ENCODE measurements at regions not wholly inside any gene's neighbourhood (a gene's known extent, or its start where the extent isn't known, plus 50 kb on each side); places are given as distances from the start of the nearest gene placed in this dataset.

- no peak for DNase-seq (ENCODE audit: low spot score)
Observed at GRCh38 chr4:30434656-30435055, 285.5 kb upstream of the PCDH7 start.

GRCh38 chr4:30436394-30436793 is 283.8 kb upstream of the PCDH7 start:
- no peak for DNase-seq (ENCODE audit: low spot score)

DNA sequence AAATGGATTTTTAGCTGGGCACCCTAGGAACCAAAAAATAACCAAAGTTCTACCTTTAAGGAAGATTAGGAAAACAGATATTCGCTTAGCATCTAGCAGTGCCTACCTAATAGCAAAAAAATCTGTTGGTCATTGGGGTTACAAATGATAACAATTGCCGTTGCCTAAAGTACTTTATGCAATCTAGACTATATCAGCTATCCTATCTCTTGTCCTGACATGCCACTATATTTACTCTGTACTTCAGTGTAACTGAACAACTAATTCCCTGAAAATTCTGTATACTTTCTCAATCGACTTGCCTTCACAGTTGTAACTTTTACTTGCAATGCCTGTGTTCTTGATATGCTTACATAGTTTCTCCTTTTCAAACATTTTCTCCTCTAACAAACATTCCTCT is 282.9 kb upstream of the PCDH7 start:
- DNase-seq (ENCODE audit: low spot score) = no peak

DNA sequence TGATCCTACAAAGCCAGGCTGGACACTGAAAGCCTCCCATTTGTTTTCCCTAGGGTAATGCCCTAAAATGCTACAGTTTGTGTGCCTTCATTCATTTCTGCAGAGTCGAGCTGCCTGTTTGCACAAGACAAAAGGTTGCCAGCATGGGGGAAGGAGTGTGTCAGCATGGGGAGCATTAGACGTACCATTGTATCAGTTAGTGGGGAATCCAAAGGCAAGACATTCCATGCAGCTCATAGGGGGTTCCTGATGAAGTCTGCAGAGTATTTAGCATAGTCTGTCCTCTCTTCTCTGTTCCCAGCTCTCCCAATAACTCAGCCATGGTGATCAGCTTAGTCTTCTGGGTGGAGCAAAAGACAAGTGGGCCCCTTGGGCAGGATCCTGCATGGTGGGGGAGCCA is 276.9 kb upstream of the PCDH7 start:
- no peak for DNase-seq (ENCODE audit: low spot score)

DNA sequence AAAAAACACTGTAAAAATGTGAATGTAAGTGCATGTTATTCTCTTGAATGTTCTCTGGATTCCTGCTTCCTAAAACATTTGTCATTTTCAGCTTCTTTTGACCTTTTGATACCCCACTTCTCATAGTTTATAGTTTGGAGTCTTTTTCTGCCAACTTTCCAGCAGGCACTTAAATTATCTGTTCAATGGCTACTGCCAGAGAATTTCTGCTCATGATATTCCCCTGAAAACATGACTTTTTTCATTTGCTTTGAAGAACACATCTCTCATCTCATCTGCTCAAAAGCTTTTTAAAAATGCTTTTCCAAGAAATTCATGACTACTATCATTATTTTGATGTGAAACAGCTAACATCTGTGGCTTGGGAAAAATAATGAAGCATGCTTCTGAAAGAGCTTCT is 269.7 kb upstream of the PCDH7 start:
- no peak for DNase-seq (ENCODE audit: low spot score)

- DNase-seq (ENCODE audit: low spot score) = no peak
Observed at GRCh38 chr4:30454504-30454903, 265.7 kb upstream of the PCDH7 start.

DNA sequence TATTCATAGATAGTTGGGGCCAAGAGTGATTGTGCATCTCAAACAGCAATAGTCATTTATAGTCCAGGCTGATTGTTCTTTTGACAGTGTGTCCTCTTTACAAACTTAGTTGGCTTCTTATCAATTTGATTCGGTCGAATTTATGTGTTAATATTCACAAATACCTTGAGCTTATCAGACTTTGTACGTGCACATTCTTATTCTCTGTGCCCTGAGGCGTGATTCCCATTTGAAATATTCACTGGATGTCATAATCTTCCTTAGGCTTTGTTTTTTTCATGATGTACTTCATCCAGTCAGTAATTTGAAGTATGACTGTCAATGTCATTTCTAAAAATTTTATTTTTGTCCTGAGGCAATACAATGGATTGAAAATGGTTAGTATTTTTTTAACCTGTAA is 263.5 kb upstream of the PCDH7 start:
- no peak for DNase-seq (ENCODE audit: low spot score)

DNA sequence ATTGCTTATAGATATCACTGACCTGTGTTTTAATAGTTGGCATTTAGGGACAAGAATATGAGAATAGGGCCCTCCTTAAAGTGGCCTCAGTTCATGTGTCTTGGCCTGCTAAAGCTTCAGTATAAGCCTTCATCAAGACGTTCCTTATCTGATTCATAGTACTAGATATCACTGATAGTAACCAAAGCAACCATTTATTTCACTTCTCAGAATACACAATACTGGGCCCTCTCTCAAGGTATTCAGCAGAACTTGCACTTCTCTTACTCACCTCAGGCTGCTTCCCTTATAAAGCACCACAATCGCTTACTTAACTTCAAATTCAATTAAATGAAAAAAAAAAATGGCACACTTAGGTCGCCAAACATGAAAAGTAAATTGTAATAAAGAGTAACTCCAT is 259.4 kb upstream of the PCDH7 start:
- DNase-seq (ENCODE audit: low spot score) = no peak

DNA sequence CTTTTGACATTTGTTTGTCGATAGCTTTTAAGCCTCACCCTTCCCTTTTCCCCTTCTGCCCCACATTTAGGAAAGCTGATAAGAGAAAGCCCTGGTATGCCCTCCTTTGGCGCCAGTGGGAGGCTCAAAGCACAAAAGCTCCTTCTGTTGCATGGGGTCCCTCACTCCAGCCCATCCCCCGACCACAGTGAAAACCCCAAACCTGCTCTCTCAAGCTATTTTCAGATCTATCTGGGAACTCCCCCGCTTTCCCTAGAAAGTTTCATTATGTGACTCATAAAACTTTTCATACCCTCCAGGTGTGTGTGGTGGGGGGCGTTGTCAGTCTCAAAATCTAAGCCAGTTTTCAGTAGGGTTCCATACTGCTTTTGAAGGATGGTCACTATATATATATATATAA is 259.0 kb upstream of the PCDH7 start:
- no peak for DNase-seq (ENCODE audit: low spot score)

DNA sequence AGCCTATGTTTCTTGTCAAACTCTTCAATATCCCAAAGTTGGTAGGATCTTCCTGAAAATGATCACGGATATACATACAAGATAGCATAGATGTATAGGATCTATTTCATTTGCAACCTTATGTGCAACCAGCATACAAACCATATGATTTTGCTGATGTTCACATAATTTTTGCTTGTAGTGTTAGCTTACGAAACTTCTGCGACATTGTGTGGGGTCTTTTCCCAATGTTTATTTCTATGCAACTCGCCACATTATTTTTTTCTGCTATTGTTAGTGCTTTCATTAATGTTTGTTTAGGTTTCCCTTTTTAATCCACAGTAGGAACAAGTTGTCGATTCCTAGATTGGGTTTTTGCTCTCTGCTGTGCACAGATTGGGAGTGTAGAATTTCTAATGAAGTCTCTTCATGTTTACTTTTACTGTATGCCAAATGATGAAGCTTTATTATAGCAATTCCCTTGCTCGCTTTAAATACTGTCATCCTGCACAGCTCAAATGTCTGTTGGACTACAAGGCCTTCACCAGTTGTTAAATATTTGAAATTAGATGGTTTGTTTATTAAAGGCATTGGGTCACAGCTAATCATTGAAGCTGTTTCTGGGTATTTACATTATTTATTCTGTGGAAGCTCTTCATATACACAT is 257.6 kb upstream of the PCDH7 start:
- no peak for DNase-seq (ENCODE audit: low spot score)

DNA sequence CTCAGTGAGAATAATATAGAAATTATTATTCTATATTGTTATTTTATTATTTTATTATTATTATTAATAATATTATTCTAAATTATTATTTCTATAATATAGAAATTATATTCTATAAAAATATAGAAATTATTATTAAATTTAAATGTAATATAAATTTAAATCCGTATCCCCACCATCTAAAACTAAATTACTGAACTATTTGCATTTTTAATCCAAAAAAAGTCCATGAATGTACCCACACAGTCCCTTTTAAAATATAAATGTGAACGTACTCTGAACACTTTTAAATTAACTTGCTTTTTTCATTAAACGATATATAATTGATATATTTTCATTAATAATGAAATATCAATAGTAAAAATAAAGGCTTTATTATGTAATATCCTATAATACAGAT is 248.3 kb upstream of the PCDH7 start:
- no peak for DNase-seq (ENCODE audit: low spot score)

DNA sequence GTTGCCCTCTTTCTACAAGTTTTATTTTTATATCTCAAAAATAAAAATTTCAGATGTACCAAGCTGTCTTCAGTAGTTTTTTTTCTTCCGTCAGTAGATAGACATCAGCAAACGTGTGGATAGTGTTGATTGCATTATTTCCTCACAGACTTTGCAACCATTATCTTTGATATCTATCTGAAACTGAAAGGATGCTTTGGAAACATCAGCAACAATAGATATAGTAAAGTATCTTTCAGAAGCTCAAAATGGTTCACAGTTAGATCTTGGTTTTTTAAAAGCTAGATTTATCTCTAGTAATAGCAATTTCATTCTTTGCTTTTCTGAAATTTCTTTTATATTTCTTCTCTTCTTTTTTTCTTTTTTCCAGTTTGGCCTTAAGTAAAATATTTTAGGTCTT is 246.9 kb upstream of the PCDH7 start:
- no peak for DNase-seq (ENCODE audit: low spot score)

- DNase-seq (ENCODE audit: low spot score) = no peak
Observed at GRCh38 chr4:30495251-30495650, 224.9 kb upstream of the PCDH7 start.

- DNase-seq (ENCODE audit: low spot score) = no peak
Observed at GRCh38 chr4:30495651-30496310, 224.4 kb upstream of the PCDH7 start.

DNA sequence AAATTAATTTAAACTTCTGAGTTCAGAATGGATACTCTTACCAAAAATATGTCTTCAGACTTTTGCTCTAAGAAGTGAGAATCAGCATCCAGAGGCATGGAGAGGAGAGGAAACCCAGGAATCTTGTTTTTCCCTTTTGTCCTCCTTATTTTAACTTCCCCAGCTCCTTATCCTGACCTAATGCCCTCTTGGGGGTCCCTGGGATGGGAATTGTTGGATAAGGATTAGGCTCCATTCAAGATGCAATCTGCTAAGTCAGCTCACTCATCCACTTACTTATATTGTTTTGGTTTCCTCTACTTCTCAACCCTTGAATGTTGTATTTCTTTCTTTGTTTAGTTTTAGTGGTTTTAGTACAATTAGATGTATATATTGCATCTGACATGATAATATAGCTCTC is 208.4 kb upstream of the PCDH7 start:
- DNase-seq (ENCODE audit: low spot score) = no peak

GRCh38 chr4:30518211-30518610 is 202.0 kb upstream of the PCDH7 start:
- DNase-seq (ENCODE audit: low spot score) = no peak

- no peak for DNase-seq (ENCODE audit: low spot score)
Observed at GRCh38 chr4:30525662-30526315, 194.4 kb upstream of the PCDH7 start.

- DNase-seq (ENCODE audit: low spot score) = no peak
Observed at GRCh38 chr4:30535255-30535654, 184.9 kb upstream of the PCDH7 start.

DNA sequence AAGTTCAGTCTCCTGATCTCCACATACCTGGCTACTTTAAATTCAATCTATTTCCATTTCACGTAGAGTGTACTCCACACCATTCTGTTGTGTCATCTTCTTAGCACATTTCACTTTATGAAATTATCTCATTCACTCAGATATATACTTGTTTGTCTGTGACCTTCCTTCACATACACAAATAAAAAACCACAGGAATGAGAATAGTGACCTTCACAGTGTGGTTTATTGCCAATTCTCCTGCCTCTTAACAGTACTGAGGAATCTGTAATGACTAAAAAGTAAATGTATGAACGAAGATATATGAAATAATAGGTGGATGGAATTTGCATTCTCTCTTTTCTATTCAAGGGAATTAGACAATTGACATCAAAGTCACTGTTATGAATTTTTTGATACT is 183.9 kb upstream of the PCDH7 start:
- DNase-seq (ENCODE audit: low spot score) = no peak

DNA sequence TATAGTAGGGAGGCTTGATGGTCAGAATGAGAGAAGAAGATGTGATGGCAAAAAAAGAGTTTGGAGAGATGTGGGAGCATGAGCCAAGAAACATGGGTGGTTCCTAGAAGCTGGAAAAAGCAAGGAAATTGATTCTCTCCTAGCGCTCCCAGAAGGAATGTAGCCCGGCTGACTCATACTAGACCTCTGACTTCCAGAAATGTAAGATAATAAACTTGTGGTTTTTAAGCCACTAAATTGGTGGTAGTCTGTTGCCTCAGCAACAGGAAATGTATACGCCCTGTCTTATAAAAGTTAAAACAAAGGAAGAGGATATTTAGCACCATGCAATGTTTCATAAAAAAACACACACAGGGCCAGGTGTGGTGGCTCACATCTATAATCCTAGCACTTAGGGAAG is 182.7 kb upstream of the PCDH7 start:
- DNase-seq (ENCODE audit: low spot score) = no peak

DNA sequence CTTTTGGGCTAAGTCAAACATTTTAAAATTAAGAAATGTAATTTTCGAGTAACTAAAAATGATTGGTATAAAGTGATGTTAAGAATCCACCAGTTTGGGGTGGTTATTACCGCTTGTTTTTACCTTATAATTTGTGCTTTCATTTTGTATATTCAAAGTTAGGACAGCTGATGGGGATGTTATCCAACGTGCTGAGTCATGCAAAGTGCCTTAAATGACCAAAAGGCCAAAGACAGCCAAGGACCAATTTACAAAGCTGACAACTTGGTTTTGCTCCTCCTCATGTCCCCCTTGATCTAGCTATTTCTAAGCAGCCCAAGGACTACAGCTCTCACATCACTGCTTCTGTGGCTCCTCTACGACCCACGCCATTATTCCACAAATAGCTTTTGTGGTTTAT is 181.4 kb upstream of the PCDH7 start:
- no peak for DNase-seq (ENCODE audit: low spot score)

- no peak for DNase-seq (ENCODE audit: low spot score)
Observed at GRCh38 chr4:30543057-30543456, 177.1 kb upstream of the PCDH7 start.

- DNase-seq (ENCODE audit: low spot score) = no peak
Observed at GRCh38 chr4:30553151-30553550, 167.0 kb upstream of the PCDH7 start.
